B cell (primary cell): ENCODE measurements at regions not wholly inside any gene's neighbourhood (a gene's known extent, or its start where the extent isn't known, plus 50 kb on each side); places are given as distances from the start of the nearest gene placed in this dataset.

ENCODE experiments used
- ATAC-seq: fragments of 200-7000 bp; cut with Tn5 transposase; one replicate; pipeline ENCODE4 v1.10.0; 2021; ENCODE audit warnings: low read depth, mild to moderate bottlenecking, moderate number of reproducible peaks, moderate library complexity
- CTCF ChIA-PET: fragments of 350-600 bp; sonication (Branson Sonifier 250); formaldehyde crosslinking; loops from one replicate; lab custom pipeline; 2021; ENCODE audit warnings: antibody characterized with exemption, inconsistent platforms; lab: Charles Lee
- POLR2A ChIA-PET: fragments of 350-600 bp; sonication (Branson Sonifier 250); formaldehyde crosslinking; loops from one replicate; lab custom pipeline; 2021; ENCODE audit warnings: antibody characterized with exemption; lab: Charles Lee
- DNase-seq: peaks from one replicate; pipeline ENCODE4 v3.0.0; 2013
- H2AFZ ChIP-seq: 2 replicates; pipeline ENCODE4 v1.6.1; 2012; ENCODE audit warnings: mild to moderate bottlenecking, low read depth, low read length; ENCODE audit not compliant: insufficient read depth, poor library complexity, severe bottlenecking
- H3K27ac ChIP-seq, 2 donors: 1 replicate in 1 of 2; 2 replicates in 1 of 2; pipeline ENCODE4 v1.5.1; 2012 to 2013; ENCODE audit warnings: low read length in 2 of 2, mild to moderate bottlenecking in 2 of 2, moderate library complexity in 1 of 2
- H3K27me3 ChIP-seq, 4 experiments: fragments of 200-600 bp in 1 of 4; sonication (generic) in 1 of 4; replicated peaks in 1 of 4; 1 replicate in 2 of 4; 2 replicates in 2 of 4; pipeline versions ENCODE4 v1.6.1 to v1.7.0; 2013 to 2016; ENCODE audit warnings: low read length in 3 of 4, mild to moderate bottlenecking in 2 of 4, mixed read lengths in 1 of 4, moderate library complexity in 1 of 4; ENCODE audit not compliant: insufficient read depth in 4 of 4, control insufficient read depth in 3 of 4; ENCODE audit errors: control extremely low read depth in 1 of 4
- H3K36me3 ChIP-seq, 2 experiments: replicated peaks in 1 of 2; 1 replicate in 1 of 2; 2 replicates in 1 of 2; pipeline versions ENCODE4 v1.6.1 to v1.7.1; 2013; ENCODE audit warnings: low read length in 1 of 2; ENCODE audit not compliant: insufficient read depth in 2 of 2, control insufficient read depth in 1 of 2; ENCODE audit errors: control extremely low read depth in 1 of 2, extremely low read depth in 1 of 2
- H3K4me1 ChIP-seq, 2 donors: fragments of 200-600 bp in 1 of 2; sonication (generic) in 1 of 2; 1 replicate in 1 of 2; 2 replicates in 1 of 2; pipeline versions ENCODE4 v1.5.1 to v1.6.1; 2013 to 2017; ENCODE audit warnings: low read length in 2 of 2; ENCODE audit not compliant: control insufficient read depth in 2 of 2, insufficient read depth in 2 of 2
- H3K4me2 ChIP-seq: replicated peaks from 2 replicates; pipeline ENCODE3; 2012; ENCODE audit warnings: mild to moderate bottlenecking, low read depth, low read length; ENCODE audit not compliant: poor library complexity, severe bottlenecking
- H3K4me3 ChIP-seq, 5 experiments: fragments of 200-600 bp in 1 of 5; sonication (generic) in 1 of 5; 1 replicate in 3 of 5; 2 replicates in 2 of 5; pipeline versions ENCODE4 v1.5.1 to v1.7.0; 2011 to 2016; ENCODE audit warnings: low read length in 4 of 5, mild to moderate bottlenecking in 4 of 5, low read depth in 2 of 5, control low read depth in 1 of 5, moderate library complexity in 1 of 5; ENCODE audit not compliant: insufficient read depth in 1 of 5; ENCODE audit errors: control extremely low read depth in 1 of 5, extremely low read depth in 1 of 5
- H3K79me2 ChIP-seq: fragments of 200-600 bp; sonication (generic); one replicate; pipeline ENCODE4 v1.6.0; 2016; ENCODE audit warnings: low read length; ENCODE audit not compliant: control insufficient read depth, insufficient read depth
- H3K9ac ChIP-seq: fragments of 200-600 bp; sonication (generic); 2 replicates; pipeline ENCODE4 v1.6.1; 2017; ENCODE audit warnings: mild to moderate bottlenecking, low read length, moderate library complexity
- H3K9me3 ChIP-seq, 3 donors: one replicate each; pipeline versions ENCODE4 v1.6.1 to v1.7.1; 2013; ENCODE audit warnings: low read length in 2 of 3; ENCODE audit not compliant: control insufficient read depth in 2 of 3, insufficient read depth in 1 of 3; ENCODE audit errors: control extremely low read depth in 1 of 3
- H4K20me1 ChIP-seq: 2 replicates; pipeline ENCODE4 v1.6.0; 2012; ENCODE audit warnings: mild to moderate bottlenecking, low read length; ENCODE audit not compliant: insufficient read depth, control insufficient read depth, poor library complexity, severe bottlenecking
- H3K27ac Mint-ChIP-seq: one replicate; pipeline ENCODE4 v1.8.0; 2021; ENCODE audit warnings: mixed read lengths
- H3K27me3 Mint-ChIP-seq: one replicate; pipeline ENCODE4 v1.8.0; 2021; ENCODE audit warnings: mixed read lengths
- H3K4me1 Mint-ChIP-seq: one replicate; pipeline ENCODE4 v1.8.0; 2021; ENCODE audit warnings: mixed read lengths
- H3K4me3 Mint-ChIP-seq: one replicate; pipeline ENCODE4 v1.8.0; 2021; ENCODE audit warnings: mixed read lengths
- H3K9me3 Mint-ChIP-seq: one replicate; pipeline ENCODE4 v1.8.0; 2022; ENCODE audit warnings: mixed read lengths; ENCODE audit not compliant: insufficient read depth
- CTCF ChIP-seq: fragments of 200-600 bp; IDR thresholded peaks from one replicate; pipeline ENCODE4 v1.8.0; 2022; ENCODE audit warnings: antibody characterized with exemption, mild to moderate bottlenecking
- EZH2 ChIP-seq: IDR thresholded peaks from 2 replicates; pipeline ENCODE4 v1.6.1; 2012; ENCODE audit warnings: borderline replicate concordance, low read depth, mild to moderate bottlenecking, moderate library complexity, low read length; ENCODE audit not compliant: insufficient read depth, poor library complexity, severe bottlenecking
- WGBS: methylation state at CpG from one replicate; pipeline ENCODE4 v1.1.5; 2013; ENCODE audit warnings: missing lambda C conversion rate; ENCODE audit not compliant: insufficient coverage; 5-methylcytosine and 5-hydroxymethylcytosine counted together
- intact Hi-C: fragments of 100-400 bp; cut with micrococcal nuclease; formaldehyde crosslinking; loops from one replicate; pipeline ENCODE4 v1.10.0; 2022

DNA sequence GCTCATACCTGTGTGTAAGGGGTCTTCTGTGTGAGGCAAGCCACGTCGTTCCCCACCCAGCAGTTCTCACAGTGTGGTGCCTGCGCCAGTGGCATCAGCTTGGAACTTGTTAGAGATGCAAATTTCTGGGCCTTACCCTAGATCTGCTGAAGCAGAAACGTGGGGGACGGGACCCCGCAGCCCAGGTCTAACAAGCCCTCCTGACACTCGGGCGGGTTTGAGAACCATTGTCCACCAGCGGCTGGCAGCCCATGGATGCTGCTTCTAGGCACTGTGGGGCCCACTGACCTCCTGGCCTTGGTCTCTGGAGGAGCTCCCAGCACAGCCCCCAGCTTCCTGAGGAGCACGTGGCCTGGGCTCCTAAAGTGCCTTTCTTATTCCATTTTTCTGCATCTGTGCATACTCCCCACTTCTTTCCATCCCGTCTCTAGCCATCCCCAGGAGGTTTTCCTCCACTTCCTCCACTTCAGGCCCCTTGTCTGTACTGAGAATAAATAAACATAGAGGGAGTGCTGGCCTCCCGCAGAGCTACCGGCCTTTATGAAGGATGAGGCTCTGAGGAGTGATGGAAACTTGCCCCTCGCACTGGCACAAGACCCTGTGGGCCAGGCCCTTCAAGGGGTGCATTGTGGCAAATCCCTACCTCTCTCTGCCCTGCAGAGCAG lies 94.3 kb downstream of the GALR1 start:
- Histone ChIP-seq H3K9me3 (peaks cover 0 to 4% (median 0%) of the 10 kb centered on the region in 3 donors), H3K4me2 (no peak overlapping the region), H4K20me1 (no peaks in the 10 kb centered on the region), H3K9ac (no peak overlapping the region), H3K36me3 (no peaks in the 10 kb centered on the region), H3K4me3 (no peak overlapping the region), H3K4me1 (no peaks in the 10 kb centered on the region), H3K27me3 (no peaks in the 10 kb centered on the region), H3K79me2 (no peaks in the 10 kb centered on the region), H2AFZ (no peak overlapping the region), H3K27ac (no peak overlapping the region)
- intact Hi-C loops: no loop called here
- 73% methylated on average over 13 of the region's 14 CpGs for WGBS
- Mint-ChIP-seq H3K27me3 (no peaks in the 10 kb centered on the region), H3K9me3 (no peaks in the 10 kb centered on the region), H3K4me1 (no peaks in the 10 kb centered on the region), H3K4me3 (no peak overlapping the region), H3K27ac (no peak overlapping the region)
- TF ChIP-seq CTCF: no peak
- TF ChIP-seq EZH2: no peak
- POLR2A ChIA-PET: no interaction called here
- CTCF ChIA-PET: no interaction called here
- DNase-seq (no peak), ATAC-seq (no peak)

- TF ChIP-seq CTCF (no peak), EZH2 (no peak)
- Histone ChIP-seq H2AFZ (no peak overlapping the region), H3K79me2 (no peaks in the 10 kb centered on the region), H3K27ac (no peak overlapping the region), H3K27me3 (no peaks in the 10 kb centered on the region), H3K9ac (no peak overlapping the region), H3K9me3 (peaks cover 0 to 4% (median 0%) of the 10 kb centered on the region in 3 donors), H3K4me2 (no peak overlapping the region), H3K4me3 (no peak overlapping the region), H3K36me3 (no peaks in the 10 kb centered on the region), H4K20me1 (no peaks in the 10 kb centered on the region), H3K4me1 (no peaks in the 10 kb centered on the region)
- 84% methylated on average over 6 of the region's 11 CpGs for WGBS
- ChIA-PET POLR2A (no interaction called here), CTCF (no interaction called here)
- DNase-seq: no peak
- H3K9me3 Mint-ChIP-seq: no peaks in the 10 kb centered on the region
- H3K27me3 Mint-ChIP-seq: no peaks in the 10 kb centered on the region
- H3K4me1 Mint-ChIP-seq: no peaks in the 10 kb centered on the region
- no peak overlapping the region for H3K27ac Mint-ChIP-seq
- intact Hi-C loops: no loop called here
- no peak overlapping the region for H3K4me3 Mint-ChIP-seq
- ATAC-seq: no peak
Observed at GRCh38 chr18:77344786-77345500, 95.3 kb downstream of the GALR1 start.
